GM12891 (cell line): ENCODE measurements at regions not wholly inside any gene's neighbourhood (a gene's known extent, or its start where the extent isn't known, plus 50 kb on each side); places are given as distances from the start of the nearest gene placed in this dataset.
"Not testable (repeated sequence)": the region's sequence is repeated elsewhere in the genome, so short reads cannot be mapped to it uniquely, and the experiment has no call there.

Experiments
- DNase-seq: peaks from one replicate; pipeline ENCODE4 v3.0.0; 2011; ENCODE audit warnings: low spot score; ENCODE audit not compliant: insufficient read length
- FAIRE-seq: peaks from 2 replicates; lab custom pipeline; 2011; peaks lifted over from hg19 to GRCh38; lab: Jason Lieb, UNC
- PAX5 ChIP-seq: IDR thresholded peaks from 2 replicates; pipeline ENCODE4 v1.6.1; 2011; ENCODE audit warnings: low read length, moderate library complexity, mild to moderate bottlenecking; ENCODE audit not compliant: insufficient read depth, severe bottlenecking
- POLR2A ChIP-seq: IDR thresholded peaks from 2 replicates; pipeline ENCODE4 v1.6.1; 2011; ENCODE audit warnings: low read depth, low read length, control low read depth
- POLR2AphosphoS5 ChIP-seq: IDR thresholded peaks from 2 replicates; pipeline ENCODE4 v1.6.1; 2011; ENCODE audit warnings: low read depth, low read length, control low read depth
- POU2F2 ChIP-seq: IDR thresholded peaks from 2 replicates; pipeline ENCODE4 v1.6.1; 2011; ENCODE audit warnings: low read depth, mild to moderate bottlenecking, control low read depth, low read length, moderate library complexity
- SPI1 ChIP-seq: IDR thresholded peaks from 2 replicates; pipeline ENCODE4 v1.6.1; 2011; ENCODE audit warnings: low read depth, low read length, control low read depth
- TAF1 ChIP-seq: IDR thresholded peaks from 2 replicates; pipeline ENCODE4 v1.6.1; 2011; ENCODE audit warnings: low read depth, low read length, control low read depth

GRCh38 chr14:45610318-45610717 is 357.3 kb upstream of the MIS18BP1 start:
- DNase-seq = no peak
- TF ChIP-seq TAF1 (no peak), POLR2AphosphoS5 (no peak), POU2F2 (no peak), SPI1 (no peak), POLR2A (no peak)

DNA sequence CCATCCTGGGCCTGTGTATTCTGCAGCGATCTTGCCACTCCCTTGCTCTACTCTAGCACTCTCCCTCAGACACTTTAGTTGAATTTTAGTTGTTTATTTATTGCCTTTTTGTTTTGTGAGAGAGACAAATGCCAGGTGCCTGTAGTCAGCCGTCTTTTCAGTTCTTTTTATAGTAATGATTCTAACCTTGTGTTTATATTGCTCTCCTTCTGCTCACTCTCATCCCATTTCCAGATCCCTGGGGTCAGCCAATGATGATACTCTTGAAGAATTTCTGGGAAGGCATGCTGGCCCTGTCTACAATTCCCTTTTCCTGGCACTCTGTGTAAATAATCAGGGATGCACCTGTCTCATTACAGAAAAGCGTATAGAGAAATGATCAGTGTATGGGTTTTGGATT is 334.1 kb upstream of the MIS18BP1 start:
- DNase-seq (no peak), FAIRE-seq (no peak)
- TF ChIP-seq PAX5 (no peak), POU2F2 (no peak), POLR2A (no peak), SPI1 (no peak), POLR2AphosphoS5 (no peak), TAF1 (no peak)

More at GRCh38 chr14:45610318-45610717, 357.3 kb upstream of the MIS18BP1 start:
- no peak for FAIRE-seq

DNA sequence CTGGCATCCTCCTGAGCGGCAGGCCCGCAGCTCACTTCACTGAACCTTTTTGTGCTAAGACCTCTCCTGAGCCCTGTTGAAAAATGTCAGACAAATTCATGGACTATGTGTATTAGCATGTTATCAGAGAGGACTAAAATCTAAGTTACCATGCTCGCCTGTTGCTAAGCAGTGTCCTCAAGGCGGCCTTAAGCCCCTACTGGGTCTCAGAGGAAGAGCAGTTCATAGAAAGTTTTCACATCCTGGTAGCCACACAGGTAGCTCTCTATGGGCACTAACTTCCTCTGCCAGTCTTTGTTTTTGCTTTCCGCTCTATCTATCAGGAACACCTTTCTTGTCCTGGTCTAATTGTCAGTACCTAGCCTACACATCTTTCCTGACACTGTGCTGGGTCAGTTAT is 306.6 kb upstream of the MIS18BP1 start:
- FAIRE-seq (no peak), DNase-seq (no peak)
- TF ChIP-seq TAF1 = no peak
- TF ChIP-seq POLR2A = no peak

DNA sequence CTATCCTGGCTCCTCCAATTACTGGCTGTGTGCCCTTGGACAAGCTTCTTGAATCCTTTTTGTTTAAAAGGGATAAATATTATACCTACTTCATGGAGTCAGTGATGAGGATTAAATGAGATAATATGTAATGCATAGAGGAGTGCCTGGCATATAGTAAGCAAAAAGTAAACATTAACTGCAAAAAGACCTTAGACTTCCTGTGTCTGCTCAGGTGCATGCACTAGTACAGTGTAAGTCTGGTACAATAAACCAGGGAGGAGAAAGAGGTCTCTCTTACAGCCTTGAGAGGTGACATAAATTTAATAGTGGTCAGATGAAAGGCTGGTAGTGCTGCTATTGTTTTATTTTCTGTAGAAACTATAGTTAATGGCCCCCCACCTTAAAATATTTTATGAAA is 305.2 kb upstream of the MIS18BP1 start:
- DNase-seq (no peak), FAIRE-seq (no peak)
- TF ChIP-seq POU2F2 = no peak
- TF ChIP-seq POLR2AphosphoS5 = no peak

GRCh38 chr14:45553981-45554380 is 301.0 kb upstream of the MIS18BP1 start:
- no peak for TF ChIP-seq POLR2A
- no peak for TF ChIP-seq POU2F2
- no peak for TF ChIP-seq PAX5
- TF ChIP-seq SPI1 = no peak
- no peak for TF ChIP-seq TAF1
- TF ChIP-seq POLR2AphosphoS5 = no peak

GRCh38 chr14:45551240-45551820 is 298.3 kb upstream of the MIS18BP1 start:
- FAIRE-seq, DNase-seq: not testable (repeated sequence)

More at GRCh38 chr14:45553981-45554380, 301.0 kb upstream of the MIS18BP1 start:
- FAIRE-seq (no peak), DNase-seq (no peak)

DNA sequence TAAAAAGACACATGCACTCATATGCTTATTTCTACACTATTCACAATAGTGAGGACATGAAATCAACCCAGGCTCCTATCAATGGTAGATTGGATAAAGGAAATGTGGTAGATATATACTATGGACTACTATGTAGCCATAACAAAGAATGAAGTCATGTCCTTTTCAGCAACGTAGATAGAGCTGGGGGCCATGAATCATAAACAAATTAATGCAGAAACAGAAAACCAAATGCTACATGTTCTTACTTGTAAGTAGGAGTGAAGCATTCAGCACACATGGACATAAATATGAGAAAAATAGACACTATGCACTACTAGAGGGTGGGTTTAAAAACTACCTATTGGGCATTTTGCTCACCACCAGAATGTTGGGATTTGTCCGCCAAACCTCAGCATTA is 278.0 kb upstream of the MIS18BP1 start:
- DNase-seq (no peak), FAIRE-seq (no peak)
- TF ChIP-seq PAX5 (no peak), POLR2A (no peak), POU2F2 (no peak), POLR2AphosphoS5 (no peak), SPI1 (no peak), TAF1 (no peak)

DNA sequence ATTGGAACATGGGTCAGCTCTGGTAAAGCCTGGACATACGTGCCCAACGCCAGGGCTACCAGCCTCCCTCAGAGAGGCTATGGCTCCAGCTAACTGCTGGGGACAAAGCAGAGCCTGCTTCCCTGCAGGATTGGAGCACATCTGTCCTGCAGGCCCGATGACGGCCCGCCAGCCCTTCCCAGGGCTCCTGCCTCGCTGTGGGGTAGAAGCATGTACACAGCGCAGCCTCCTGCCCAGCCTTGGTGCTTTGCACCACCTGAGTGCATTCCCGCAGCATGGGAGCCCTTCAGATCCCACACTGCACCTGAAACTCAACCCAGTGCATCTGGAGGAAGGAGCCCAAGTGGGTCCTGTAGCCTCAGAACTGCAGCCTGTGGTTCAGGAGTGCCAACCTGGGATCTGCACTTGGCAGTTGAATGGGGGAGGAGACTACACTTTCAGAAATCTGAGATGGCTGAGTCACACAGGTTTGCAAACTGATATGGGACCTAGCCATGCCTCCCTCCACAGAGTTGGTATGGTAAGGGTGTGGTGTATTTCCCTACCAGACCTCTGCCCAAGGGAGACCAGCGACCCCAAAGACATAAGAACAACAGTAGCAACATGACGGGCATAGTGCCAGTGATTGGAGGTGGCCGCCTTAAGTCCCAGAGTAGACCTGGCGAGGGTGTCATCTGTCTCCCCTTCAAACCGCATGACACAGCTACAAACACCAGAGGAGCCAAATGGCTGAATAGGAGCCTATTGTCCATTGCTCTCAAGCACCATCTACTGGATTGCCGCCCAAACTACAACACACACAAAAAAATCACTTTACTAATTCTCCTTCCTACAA is 273.9 kb upstream of the MIS18BP1 start:
- DNase-seq (peak; percentile 35), FAIRE-seq (peak; percentile 76)
- TF ChIP-seq POLR2A (no peak), PAX5 (no peak), SPI1 (no peak), POU2F2 (no peak), POLR2AphosphoS5 (no peak), TAF1 (no peak)

GRCh38 chr14:45519766-45520165 is 266.8 kb upstream of the MIS18BP1 start:
- DNase-seq = no peak
- TF ChIP-seq SPI1 = no peak
- TF ChIP-seq TAF1 = no peak
- no peak for TF ChIP-seq POLR2AphosphoS5
- TF ChIP-seq PAX5 = no peak
- FAIRE-seq = no peak

GRCh38 chr14:45492876-45493275 is 239.9 kb upstream of the MIS18BP1 start:
- DNase-seq = no peak
- FAIRE-seq = no peak

DNA sequence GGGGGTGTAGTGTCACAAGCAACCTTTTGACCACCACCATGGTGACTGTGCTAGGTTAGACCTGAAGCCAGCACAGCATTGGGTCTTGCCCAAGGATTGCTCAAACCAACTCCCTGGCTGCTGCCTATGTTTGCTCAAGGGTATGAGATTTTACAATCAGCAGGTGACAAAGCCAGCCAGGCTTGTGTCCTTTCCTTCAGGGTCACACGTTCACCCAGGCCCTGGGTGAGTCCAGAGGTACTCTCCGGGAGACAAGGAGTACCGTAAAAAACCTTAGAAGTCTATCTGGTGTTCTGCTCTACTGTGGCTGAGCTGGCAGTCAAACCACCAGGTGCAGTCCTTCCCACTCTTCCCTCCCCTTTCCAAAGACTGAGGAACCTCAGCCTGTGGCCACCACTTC is 238.9 kb upstream of the MIS18BP1 start:
- no peak for FAIRE-seq
- DNase-seq = no peak
- TF ChIP-seq POU2F2 = no peak
- TF ChIP-seq PAX5 = no peak
- TF ChIP-seq TAF1 = no peak
- TF ChIP-seq SPI1 = no peak

More at GRCh38 chr14:45492876-45493275, 239.9 kb upstream of the MIS18BP1 start:
- no peak for TF ChIP-seq POLR2AphosphoS5
- TF ChIP-seq POLR2A = no peak
- no peak for TF ChIP-seq POU2F2
